ENCODE measurements at regions not wholly inside any gene's neighbourhood (a gene's known extent, or its start where the extent isn't known, plus 50 kb on each side); places are given as distances from the start of the nearest gene placed in this dataset.

DNA sequence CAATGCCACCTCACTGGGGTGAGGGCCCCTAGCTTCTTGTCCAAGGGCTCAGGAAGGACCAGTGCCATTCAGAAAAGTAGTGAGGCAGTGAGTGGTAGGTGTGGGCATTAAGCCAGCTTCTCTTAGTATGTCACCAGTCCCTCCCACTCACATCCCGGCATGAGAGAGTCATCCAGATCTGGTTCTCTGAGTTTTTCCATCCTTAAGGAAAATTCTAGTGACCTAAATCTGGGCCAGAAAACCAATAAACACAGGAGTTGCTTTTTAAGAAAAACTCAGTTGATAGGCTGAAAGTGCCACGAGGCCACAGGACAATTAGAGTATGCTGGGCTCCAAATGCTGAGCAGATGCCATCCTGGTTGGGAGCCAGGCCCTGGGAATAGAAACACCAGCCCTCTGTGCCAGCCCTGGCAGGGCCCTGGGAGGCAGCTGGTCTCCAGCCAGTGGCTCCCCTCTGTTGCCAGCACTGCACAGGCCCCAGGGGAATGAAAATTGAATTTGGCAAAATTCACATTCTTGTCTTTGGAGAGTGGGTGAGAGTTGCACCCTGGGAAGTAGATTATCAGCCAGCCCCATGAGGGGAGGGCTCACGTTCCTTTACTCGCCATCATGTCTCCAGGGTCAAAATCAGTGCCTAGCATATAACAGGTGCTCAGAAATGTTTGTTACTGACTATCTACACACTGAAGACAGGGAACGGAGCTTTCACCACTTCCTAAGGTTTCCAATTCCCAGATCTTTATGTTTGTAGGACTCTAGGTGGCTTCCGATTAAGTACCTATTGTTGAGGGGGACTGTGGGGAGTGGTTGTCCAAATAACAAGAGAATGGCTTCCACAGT lies 52.8 kb downstream of the FAM43A start:
- Mint-ChIP-seq H3K27ac (peak overlapping the region in 1 of 8 donors; percentile 33), H3K9me3 (peaks cover 0 to 2% (median 0%) of the 10 kb centered on the region in 5 donors), H3K27me3 (peaks cover 14 to 44% of the 10 kb centered on the region in 2 donors), H3K4me3 (no peak overlapping the region), H3K36me3 (peaks cover 0 to 7% (median 2%) of the 10 kb centered on the region in 3 donors), H3K4me1 (no peaks in the 10 kb centered on the region)
- H3K9me3 ChIP-seq (ENCODE audit: low read length) = no peaks in the 10 kb centered on the region
- H3K27me3 ChIP-seq (ENCODE audit: insufficient read depth, low read length, poor library complexity, severe bottlenecking) = no peaks in the 10 kb centered on the region
- POLR2A ChIA-PET = interaction anchor here (1.0 kb wide), 1 partner anchor 10 kb away, joined by 3 read pairs; no protein-coding TSS in a partner anchor
- peaks cover 9% of the 10 kb centered on the region for H3K4me1 ChIP-seq (ENCODE audit: insufficient read depth, low read length)
- CTCF ChIA-PET = no interaction called here
- no peak overlapping the region for H3K4me3 ChIP-seq (ENCODE audit: low read length)
- DNase-seq = no peak
- H3K36me3 ChIP-seq (ENCODE audit: insufficient read depth, low read length) = no peaks in the 10 kb centered on the region
- no peak overlapping the region for H3K27ac ChIP-seq (ENCODE audit: low read depth, low read length)

DNA sequence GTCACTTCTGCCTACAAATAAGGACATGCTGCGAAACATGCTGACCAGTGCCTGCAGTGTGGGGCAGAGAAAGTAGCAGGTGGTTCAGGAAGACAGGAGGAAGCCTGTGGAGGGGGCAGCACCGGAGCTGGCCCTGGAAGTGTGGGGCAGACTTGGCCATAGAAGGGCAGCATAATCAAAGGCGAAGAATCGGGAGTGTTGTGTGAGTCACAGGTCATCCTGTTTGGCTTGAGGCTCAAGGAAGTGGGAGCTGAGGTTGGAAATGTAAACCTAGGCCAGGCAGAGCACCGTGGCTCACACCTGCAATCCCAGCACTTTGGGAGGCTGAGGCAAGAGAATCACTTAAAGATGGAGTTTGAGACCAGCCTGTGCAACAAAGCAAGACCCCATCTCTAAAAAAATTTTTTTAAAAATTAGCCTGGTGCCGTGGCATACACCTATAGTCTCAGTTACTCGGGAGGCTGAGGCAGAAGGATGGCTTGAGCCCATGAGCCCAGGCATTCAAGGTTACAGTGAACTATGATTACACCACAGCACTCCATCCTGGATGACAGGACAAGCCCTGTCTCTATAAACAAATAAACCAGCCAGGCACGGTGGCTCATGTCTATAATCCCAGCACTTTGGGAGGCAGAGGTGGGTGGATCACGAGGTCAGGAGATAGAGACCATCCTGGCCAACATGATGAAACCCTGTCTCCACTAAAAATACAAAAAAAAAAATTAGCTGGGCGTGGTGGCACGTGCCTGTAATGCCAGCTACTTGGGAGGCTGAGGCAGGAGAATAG lies 54.0 kb downstream of the FAM43A start:
- Mint-ChIP-seq H3K4me1 (no peaks in the 10 kb centered on the region), H3K36me3 (peaks cover 0 to 7% (median 2%) of the 10 kb centered on the region in 3 donors), H3K27me3 (peaks cover 15 to 50% of the 10 kb centered on the region in 2 donors), H3K27ac (no peak overlapping the region), H3K4me3 (no peak overlapping the region), H3K9me3 (peaks cover 0 to 2% (median 0%) of the 10 kb centered on the region in 5 donors)
- Histone ChIP-seq H3K36me3 (ENCODE audit: insufficient read depth, low read length) (no peaks in the 10 kb centered on the region), H3K9me3 (ENCODE audit: low read length) (no peaks in the 10 kb centered on the region), H3K27me3 (ENCODE audit: insufficient read depth, low read length, poor library complexity, severe bottlenecking) (no peaks in the 10 kb centered on the region), H3K27ac (ENCODE audit: low read depth, low read length) (no peak overlapping the region), H3K4me3 (ENCODE audit: low read length) (no peak overlapping the region), H3K4me1 (ENCODE audit: insufficient read depth, low read length) (peaks cover 9% of the 10 kb centered on the region)
- ChIA-PET POLR2A (no interaction called here), CTCF (no interaction called here)
- DNase-seq = no peak

DNA sequence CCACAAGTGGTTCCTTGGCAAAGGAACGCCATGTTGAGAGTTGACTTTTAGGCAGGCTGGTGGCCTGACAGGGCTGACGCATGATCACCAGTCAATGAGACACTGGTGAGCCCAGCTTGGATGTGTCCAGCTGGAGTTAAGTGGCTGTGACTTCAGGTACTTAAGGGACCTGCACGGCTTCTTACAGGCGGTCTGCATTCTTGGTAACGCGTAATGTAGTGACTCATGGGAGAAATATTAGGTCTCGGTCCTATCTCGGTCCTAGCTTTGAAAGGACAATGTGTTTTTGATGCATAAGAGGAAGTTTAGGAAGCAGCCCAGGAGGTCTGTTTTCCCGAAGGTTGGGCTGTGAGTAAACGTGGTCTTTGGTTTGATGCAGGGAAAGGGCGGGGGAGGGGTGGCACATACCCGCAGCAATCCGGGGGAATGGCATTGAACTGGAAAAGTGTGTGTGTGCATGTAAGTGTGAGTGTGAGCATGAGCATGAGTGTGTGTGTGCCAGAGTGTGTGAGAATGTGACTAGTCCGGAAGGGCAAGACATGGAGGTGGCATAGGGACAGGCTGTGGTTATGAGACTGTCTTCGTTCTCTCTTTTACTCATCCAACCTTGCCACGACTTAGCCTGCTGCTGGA lies 55.3 kb downstream of the FAM43A start:
- Histone ChIP-seq H3K27me3 (ENCODE audit: insufficient read depth, low read length, poor library complexity, severe bottlenecking) (no peaks in the 10 kb centered on the region), H3K9me3 (ENCODE audit: low read length) (no peaks in the 10 kb centered on the region), H3K4me1 (ENCODE audit: insufficient read depth, low read length) (peaks cover 9% of the 10 kb centered on the region), H3K27ac (ENCODE audit: low read depth, low read length) (no peak overlapping the region), H3K36me3 (ENCODE audit: insufficient read depth, low read length) (no peaks in the 10 kb centered on the region), H3K4me3 (ENCODE audit: low read length) (no peak overlapping the region)
- ChIA-PET POLR2A (no interaction called here), CTCF (no interaction called here)
- H3K36me3 Mint-ChIP-seq = no peaks in the 10 kb centered on the region
- no peak for DNase-seq
- peaks cover 15 to 42% of the 10 kb centered on the region in 2 donors for H3K27me3 Mint-ChIP-seq
- H3K9me3 Mint-ChIP-seq = no peaks in the 10 kb centered on the region
- H3K4me1 Mint-ChIP-seq = no peaks in the 10 kb centered on the region
- peak overlapping the region in 1 of 8 donors; percentile 15 for H3K27ac Mint-ChIP-seq
- no peak overlapping the region for H3K4me3 Mint-ChIP-seq

DNA sequence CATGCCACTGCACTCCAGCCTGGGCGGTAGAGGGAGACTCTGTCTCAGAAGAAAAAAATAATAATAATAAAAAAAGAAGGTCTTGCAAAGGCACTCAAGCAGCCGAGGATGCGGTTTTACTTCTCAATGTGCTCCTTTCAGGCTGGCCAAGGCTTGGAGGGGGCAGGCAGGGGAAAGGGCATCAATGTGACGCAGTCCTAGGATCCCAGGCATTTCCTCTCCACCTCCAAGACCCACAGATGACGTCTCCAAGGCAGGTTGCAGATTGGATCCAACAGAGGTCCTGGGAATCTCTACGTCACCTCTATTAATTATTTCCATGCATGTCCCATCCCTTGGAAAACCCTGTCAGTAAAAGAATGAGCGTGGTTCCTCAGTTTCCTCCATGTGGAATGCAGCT lies 56.2 kb downstream of the FAM43A start:
- no peaks in the 10 kb centered on the region for H3K36me3 Mint-ChIP-seq
- no peaks in the 10 kb centered on the region for H3K9me3 Mint-ChIP-seq
- POLR2A ChIA-PET = no interaction called here
- H3K9me3 ChIP-seq (ENCODE audit: low read length) = no peaks in the 10 kb centered on the region
- H3K4me1 Mint-ChIP-seq = no peaks in the 10 kb centered on the region
- no peaks in the 10 kb centered on the region for H3K27me3 ChIP-seq (ENCODE audit: insufficient read depth, low read length, poor library complexity, severe bottlenecking)
- CTCF ChIA-PET = no interaction called here
- H3K4me3 ChIP-seq (ENCODE audit: low read length) = no peak overlapping the region
- peak overlapping the region in 1 of 8 donors; percentile 17 for H3K27ac Mint-ChIP-seq
- peaks cover 15 to 46% of the 10 kb centered on the region in 2 donors for H3K27me3 Mint-ChIP-seq
- H3K36me3 ChIP-seq (ENCODE audit: insufficient read depth, low read length) = no peaks in the 10 kb centered on the region
- DNase-seq = no peak
- no peak overlapping the region for H3K27ac ChIP-seq (ENCODE audit: low read depth, low read length)
- peaks cover 4% of the 10 kb centered on the region for H3K4me1 ChIP-seq (ENCODE audit: insufficient read depth, low read length)
- no peak overlapping the region for H3K4me3 Mint-ChIP-seq

DNA sequence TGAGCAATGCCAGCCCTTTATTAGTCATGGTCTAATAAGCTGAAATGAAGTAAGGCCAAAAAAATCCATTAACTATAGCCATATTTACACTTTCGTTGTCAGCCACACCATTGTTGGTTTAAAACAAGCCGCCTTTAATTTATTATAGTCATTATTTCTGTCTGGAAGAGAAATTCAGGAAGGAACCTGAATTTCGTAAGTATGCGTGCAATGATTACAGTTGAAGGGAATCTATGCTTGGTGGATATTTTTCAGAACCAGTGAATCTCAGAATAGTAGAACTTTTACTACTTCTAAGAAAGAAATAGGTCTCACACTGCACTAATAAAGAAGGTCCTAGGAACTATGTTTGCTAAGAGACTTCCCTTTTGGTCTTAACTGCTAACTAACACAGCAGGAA lies 59.1 kb downstream of the FAM43A start:
- no peaks in the 10 kb centered on the region for H3K36me3 Mint-ChIP-seq
- H3K4me3 ChIP-seq (ENCODE audit: low read length) = no peak overlapping the region
- DNase-seq = no peak
- H3K36me3 ChIP-seq (ENCODE audit: insufficient read depth, low read length) = no peaks in the 10 kb centered on the region
- H3K27me3 Mint-ChIP-seq = peaks cover 5 to 34% of the 10 kb centered on the region in 2 donors
- no peaks in the 10 kb centered on the region for H3K9me3 ChIP-seq (ENCODE audit: low read length)
- no peaks in the 10 kb centered on the region for H3K4me1 Mint-ChIP-seq
- no peak overlapping the region for H3K27ac ChIP-seq (ENCODE audit: low read depth, low read length)
- H3K4me1 ChIP-seq (ENCODE audit: insufficient read depth, low read length) = no peaks in the 10 kb centered on the region
- CTCF ChIA-PET = no interaction called here
- POLR2A ChIA-PET = no interaction called here
- no peak overlapping the region for H3K4me3 Mint-ChIP-seq
- no peak overlapping the region for H3K27ac Mint-ChIP-seq
- no peaks in the 10 kb centered on the region for H3K27me3 ChIP-seq (ENCODE audit: insufficient read depth, low read length, poor library complexity, severe bottlenecking)
- no peaks in the 10 kb centered on the region for H3K9me3 Mint-ChIP-seq

DNA sequence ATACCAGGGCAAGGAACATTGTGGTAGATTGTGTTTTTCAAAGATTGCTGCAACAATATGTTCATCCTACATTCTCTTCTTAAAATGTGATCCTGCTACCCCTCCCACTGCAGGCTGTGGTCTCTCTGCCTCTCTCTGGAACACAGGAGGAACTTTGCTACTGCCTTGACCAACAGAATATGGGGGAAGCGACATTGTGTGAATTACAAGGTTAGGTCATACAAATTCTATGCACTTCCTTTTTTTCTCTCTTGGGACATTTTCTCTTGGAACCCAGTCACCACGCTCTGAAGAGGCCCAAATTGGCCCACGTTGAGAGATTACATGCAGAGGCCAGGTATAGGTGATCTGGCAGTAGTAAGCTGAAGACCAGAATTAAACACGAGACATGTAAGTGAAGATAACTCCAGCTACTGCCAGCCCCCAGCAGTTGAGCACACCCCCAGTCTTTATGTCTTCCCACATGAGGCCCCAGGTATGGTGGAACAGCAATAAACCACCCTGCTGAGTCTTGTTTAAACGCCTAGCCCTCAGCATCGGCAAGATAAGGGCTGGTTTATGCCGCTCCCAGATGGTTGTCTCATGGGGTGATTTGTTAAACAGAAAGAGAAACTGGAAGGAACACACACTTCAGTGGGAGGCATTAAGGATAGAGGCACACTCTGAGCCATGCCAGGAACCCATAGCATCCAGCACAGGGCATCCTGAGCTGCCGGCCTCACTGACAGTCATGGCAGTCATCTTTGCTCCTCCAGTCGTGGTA lies 59.9 kb downstream of the FAM43A start:
- no peak for DNase-seq
- H3K4me1 Mint-ChIP-seq = no peaks in the 10 kb centered on the region
- H3K27me3 Mint-ChIP-seq = peaks cover 5 to 30% of the 10 kb centered on the region in 2 donors
- Histone ChIP-seq H3K9me3 (ENCODE audit: low read length) (no peaks in the 10 kb centered on the region), H3K27ac (ENCODE audit: low read depth, low read length) (no peak overlapping the region), H3K36me3 (ENCODE audit: insufficient read depth, low read length) (no peaks in the 10 kb centered on the region), H3K4me3 (ENCODE audit: low read length) (no peak overlapping the region), H3K4me1 (ENCODE audit: insufficient read depth, low read length) (no peaks in the 10 kb centered on the region), H3K27me3 (ENCODE audit: insufficient read depth, low read length, poor library complexity, severe bottlenecking) (no peaks in the 10 kb centered on the region)
- H3K36me3 Mint-ChIP-seq = no peaks in the 10 kb centered on the region
- no peaks in the 10 kb centered on the region for H3K9me3 Mint-ChIP-seq
- ChIA-PET POLR2A (no interaction called here), CTCF (no interaction called here)
- H3K4me3 Mint-ChIP-seq = no peak overlapping the region
- H3K27ac Mint-ChIP-seq = peak overlapping the region in 1 of 8 donors; percentile 3

DNA sequence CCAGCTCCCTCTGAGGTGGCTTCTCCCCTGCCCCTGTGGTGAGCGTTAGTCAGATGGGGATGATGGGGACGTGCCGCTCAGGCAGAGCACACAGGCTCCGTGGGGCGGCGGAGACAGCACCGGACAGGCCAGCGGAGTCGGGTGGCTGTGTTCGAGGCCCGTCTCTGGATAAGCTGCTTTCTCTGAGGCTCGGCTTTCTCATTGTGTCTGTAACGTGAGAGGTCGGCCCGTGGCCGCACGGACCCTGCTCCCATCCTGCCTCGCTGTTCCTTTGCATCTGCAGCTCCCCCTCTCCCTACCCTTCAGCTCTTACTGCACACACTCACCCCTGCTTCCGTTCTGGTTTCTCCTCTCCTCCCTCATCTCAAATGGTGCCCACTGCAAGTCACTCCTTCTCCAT lies 62.5 kb downstream of the FAM43A start:
- POLR2A ChIA-PET = no interaction called here

More for the DNA sequence above, 62.5 kb downstream of the FAM43A start:
- H3K9me3 ChIP-seq (ENCODE audit: low read length) = no peaks in the 10 kb centered on the region
- Mint-ChIP-seq H3K4me3 (no peak overlapping the region), H3K36me3 (no peaks in the 10 kb centered on the region), H3K27me3 (peaks cover 3 to 14% of the 10 kb centered on the region in 2 donors), H3K4me1 (no peaks in the 10 kb centered on the region), H3K9me3 (no peaks in the 10 kb centered on the region), H3K27ac (peak overlapping the region in 1 of 8 donors; percentile 62)
- H3K4me3 ChIP-seq (ENCODE audit: low read length) = no peak overlapping the region
- no peak for DNase-seq
- H3K4me1 ChIP-seq (ENCODE audit: insufficient read depth, low read length) = no peaks in the 10 kb centered on the region
- no peaks in the 10 kb centered on the region for H3K27me3 ChIP-seq (ENCODE audit: insufficient read depth, low read length, poor library complexity, severe bottlenecking)
- CTCF ChIA-PET = no interaction called here
- no peaks in the 10 kb centered on the region for H3K36me3 ChIP-seq (ENCODE audit: insufficient read depth, low read length)
- no peak overlapping the region for H3K27ac ChIP-seq (ENCODE audit: low read depth, low read length)

Measured in CD8-positive, alpha-beta memory T cell (primary cell).